Non-pigmented ciliary epithelial cell (primary cell): ENCODE measurements at regions not wholly inside any gene's neighbourhood (a gene's known extent, or its start where the extent isn't known, plus 50 kb on each side); places are given as distances from the start of the nearest gene placed in this dataset.
"Not testable (repeated sequence)": the region's sequence is repeated elsewhere in the genome, so short reads cannot be mapped to it uniquely, and the experiment has no call there.

Source experiments
- DNase-seq: peaks from one replicate; pipeline ENCODE4 v3.0.0-alpha.2; 2010; ENCODE audit warnings: low read depth

- DNase-seq: no peak
These were observed 241.8 kb upstream of the PRSS58 start for GRCh38 chr7:142499635-142500034.

- DNase-seq: no peak
These were observed 240.5 kb upstream of the PRSS58 start for GRCh38 chr7:142498364-142498763.

DNA sequence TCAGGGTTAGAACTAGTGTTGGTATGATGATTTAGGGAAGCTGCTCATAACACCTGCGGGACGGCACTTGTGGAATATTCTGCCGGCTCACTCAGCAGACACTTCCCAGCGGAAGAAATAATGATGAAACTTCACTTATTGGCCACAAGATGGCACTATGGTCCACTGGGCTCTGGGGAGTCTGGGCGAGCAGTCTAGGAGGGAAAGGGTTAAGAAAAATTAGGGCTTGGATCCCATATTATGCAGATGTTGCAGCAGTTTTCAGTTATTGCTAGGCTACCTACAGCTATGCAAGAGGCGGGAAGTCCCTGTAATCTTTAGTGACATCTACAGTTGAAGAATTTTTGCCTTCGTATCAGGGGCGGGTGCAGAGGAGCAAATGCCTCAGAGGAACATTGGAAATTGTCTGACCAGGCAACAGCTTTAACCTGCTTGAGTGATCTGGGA, 238.7 kb upstream of the PRSS58 start:
- no peak for DNase-seq

GRCh38 chr7:142495879-142496278, 238.0 kb upstream of the PRSS58 start:
- DNase-seq: not testable (repeated sequence)

DNA sequence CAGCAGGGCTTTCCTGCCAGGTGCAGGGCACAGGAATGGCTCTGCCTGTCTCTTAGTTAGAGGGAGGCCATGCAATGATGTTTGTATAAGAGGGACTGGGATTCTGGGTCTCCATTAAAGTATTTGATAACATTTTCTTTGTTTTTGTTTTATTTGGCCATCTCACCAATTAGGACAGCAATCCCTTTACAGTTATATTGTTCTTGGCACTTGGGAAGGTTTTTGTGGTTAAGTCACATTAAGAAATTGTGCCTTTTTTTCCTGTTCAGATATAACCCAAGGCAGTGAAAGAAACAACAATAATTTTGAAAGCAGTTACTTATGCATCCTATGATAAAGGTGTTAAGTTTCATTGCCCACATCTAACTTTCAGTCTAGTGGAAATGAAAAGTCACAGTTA, 237.4 kb upstream of the PRSS58 start:
- DNase-seq: not testable (repeated sequence)

DNA sequence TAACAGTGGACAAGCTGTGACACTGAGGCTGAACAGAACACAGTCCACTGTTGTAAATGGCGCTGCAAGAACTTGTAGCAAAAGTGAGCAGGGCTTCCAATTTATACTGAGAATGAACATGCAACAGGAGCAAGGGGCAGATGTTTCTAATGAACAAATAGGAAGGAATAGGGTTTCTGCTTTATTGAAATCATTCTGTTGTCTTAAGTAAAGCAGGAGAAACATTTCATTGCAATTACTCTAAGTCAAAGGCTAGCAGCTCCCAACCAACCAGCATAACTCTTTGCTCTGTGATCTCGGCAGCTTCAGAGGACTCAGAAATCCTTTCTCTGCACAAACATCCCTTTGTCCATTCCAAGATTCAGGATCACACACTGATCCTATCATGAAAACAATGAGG, 236.2 kb upstream of the PRSS58 start:
- DNase-seq: no peak

- DNase-seq: no peak
These were observed 231.0 kb upstream of the PRSS58 start for GRCh38 chr7:142488842-142489241.

DNA sequence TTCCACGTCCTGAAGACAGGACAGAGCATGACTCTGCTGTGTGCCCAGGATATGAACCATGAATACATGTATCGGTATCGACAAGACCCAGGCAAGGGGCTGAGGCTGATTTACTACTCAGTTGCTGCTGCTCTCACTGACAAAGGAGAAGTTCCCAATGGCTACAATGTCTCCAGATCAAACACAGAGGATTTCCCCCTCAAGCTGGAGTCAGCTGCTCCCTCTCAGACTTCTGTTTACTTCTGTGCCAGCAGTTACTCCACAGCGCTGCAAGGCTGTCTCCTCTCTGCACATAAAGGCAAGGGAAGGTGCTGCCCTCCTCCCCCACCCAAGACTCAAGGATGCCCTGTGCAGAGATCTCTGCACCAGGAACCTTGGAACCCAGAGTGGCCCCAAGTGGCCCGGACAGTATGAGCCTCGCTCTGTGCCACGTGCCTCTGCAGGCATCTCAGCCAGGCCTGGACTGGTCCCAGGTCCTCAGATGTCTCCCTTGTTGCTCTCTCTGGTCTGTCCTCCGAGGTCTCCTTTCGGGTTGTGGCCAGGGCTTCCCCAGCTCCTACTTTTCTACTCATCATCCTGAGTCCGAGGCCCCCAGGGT, 230.3 kb upstream of the PRSS58 start:
- DNase-seq: no peak

- DNase-seq: not testable (repeated sequence)
These were observed 229.7 kb upstream of the PRSS58 start for GRCh38 chr7:142487565-142487964.

DNA sequence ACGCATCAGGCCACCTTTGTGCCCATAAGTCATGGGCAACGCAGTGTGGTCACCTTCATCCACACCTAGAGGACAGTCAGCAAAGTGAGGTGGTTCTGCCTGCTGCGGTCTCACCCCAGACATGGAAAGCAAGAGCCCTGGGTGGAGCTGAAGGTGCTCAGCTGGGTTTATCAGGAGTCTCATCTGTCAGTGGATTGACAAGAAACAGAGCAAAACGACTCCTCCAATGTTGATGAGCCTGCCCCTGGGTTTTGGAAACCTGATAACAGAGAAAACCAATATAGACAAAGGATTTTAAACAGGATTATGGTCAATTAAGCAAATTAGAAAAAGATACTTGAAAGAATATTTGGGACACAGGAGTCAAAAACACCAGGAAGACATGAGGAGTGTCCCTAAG, 229.3 kb upstream of the PRSS58 start:
- no peak for DNase-seq

GRCh38 chr7:142485617-142486226, 227.9 kb upstream of the PRSS58 start:
- DNase-seq: no peak

GRCh38 chr7:142483659-142484317, 225.9 kb upstream of the PRSS58 start:
- no peak for DNase-seq

- DNase-seq: no peak
These were observed 225.2 kb upstream of the PRSS58 start for GRCh38 chr7:142482891-142483658.

DNA sequence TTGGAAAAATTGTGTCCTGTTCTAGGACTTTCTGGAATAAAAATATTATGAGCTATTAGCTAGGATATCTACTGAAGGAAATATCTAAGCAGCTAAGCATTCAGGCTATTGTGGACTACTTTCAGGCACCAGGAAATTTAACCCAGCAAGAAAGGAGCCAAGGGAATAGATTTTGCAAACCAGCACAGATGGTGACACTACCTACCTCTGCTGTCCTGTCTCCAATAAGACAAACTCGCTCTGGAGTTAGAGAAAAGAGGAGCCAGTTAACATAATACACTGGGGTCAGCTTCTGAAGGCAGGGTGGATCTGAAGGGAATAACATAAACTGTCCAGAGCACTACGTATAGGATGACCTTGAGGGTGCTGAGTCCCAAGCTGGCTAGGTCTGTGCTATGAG, 223.7 kb upstream of the PRSS58 start:
- no peak for DNase-seq

- no peak for DNase-seq
These were observed 220.8 kb upstream of the PRSS58 start for GRCh38 chr7:142478479-142479220.

GRCh38 chr7:142477801-142478200, 219.9 kb upstream of the PRSS58 start:
- DNase-seq: not testable (repeated sequence)

DNA sequence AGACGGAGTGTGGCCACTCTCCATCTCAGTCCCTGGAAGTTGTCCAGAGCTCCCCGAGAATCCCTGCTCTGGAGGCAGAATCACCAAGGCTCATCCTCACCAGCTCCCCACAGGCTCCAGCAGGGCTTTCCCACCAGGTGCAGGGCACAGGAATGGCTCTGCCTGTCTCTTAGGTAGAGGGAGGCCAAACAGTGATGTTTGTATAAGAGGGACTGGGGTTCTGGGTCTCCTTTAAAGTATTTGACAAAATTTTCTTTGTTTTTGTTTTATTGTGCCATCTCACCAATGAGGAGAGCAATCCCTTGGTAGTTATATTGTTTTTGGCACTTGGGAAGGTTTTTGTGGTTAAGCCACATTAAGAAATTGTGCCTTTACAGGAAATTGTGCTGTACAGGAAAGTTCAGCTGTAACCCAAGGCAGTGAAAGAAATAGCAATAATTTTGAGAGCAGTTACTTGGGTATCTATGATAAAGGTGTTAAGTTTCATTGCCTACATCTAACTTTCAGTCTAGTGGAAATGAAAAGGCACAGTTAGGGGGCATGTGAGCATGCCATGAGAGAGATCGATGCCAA, 219.3 kb upstream of the PRSS58 start:
- DNase-seq: no peak

- no peak for DNase-seq
These were observed 218.2 kb upstream of the PRSS58 start for GRCh38 chr7:142476077-142476476.

DNA sequence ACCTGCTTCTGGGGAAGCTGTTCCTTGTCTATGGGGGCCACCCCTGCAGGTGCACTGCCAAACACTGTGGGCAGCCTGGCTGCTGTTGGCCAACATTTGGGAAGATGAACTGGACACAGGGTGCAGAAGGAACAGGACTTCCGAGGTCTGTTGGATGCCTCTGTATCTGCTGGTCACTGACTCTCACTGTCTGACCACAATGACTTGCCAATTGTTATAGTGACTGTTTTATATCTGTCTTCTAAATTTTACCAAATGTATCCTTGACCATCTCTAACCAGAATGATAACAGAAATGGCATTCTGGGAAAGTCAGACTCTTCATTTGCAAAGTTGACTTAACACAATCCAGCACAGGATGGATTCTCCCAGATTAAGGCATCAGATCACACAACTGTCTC, 214.0 kb upstream of the PRSS58 start:
- no peak for DNase-seq

GRCh38 chr7:142470544-142470830, 212.6 kb upstream of the PRSS58 start:
- DNase-seq: no peak

DNA sequence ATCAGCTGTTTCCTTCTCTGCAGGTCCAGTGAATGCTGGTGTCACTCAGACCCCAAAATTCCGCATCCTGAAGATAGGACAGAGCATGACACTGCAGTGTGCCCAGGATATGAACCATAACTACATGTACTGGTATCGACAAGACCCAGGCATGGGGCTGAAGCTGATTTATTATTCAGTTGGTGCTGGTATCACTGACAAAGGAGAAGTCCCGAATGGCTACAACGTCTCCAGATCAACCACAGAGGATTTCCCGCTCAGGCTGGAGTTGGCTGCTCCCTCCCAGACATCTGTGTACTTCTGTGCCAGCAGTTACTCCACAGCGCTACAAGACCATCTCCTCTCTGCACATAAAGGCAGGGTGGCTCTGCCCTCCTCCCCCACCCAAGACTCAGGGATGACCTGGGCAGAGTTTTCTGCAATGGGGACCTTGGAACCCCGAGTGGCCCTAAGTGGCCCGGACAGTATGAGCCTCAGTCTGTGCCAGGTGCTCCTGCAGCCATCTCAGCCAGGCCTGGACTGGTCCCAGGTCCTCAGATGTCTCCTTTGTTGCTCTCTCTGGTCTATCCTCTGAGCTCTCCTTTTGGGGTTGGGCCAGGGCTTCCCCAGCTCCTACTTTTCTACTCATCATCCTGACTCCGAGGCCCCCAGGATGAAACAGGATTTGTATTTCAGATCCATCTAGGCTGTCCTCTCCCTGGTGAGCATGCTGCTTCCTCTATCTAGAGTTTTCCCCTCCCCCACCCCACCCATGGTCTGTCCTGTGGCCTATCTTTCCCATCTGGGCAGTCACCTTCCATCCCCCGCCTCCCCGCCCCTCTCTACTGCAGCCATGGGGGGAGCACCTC, 212.1 kb upstream of the PRSS58 start:
- no peak for DNase-seq
